GM23338 (cell line): ENCODE measurements at regions not wholly inside any gene's neighbourhood (a gene's known extent, or its start where the extent isn't known, plus 50 kb on each side); places are given as distances from the start of the nearest gene placed in this dataset.

Source experiments
- ATAC-seq: fragments of 200-7000 bp; cut with Tn5 transposase; 3 replicates; pipeline ENCODE4 v1.9.1; 2020
- DNase-seq: peaks from one replicate; pipeline ENCODE4 v3.0.0-alpha.2; 2015; ENCODE audit warnings: low spot score
- H2AFZ ChIP-seq: fragments of 200-600 bp; sonication (generic); 2 replicates; pipeline ENCODE4 v1.8.0; 2016; ENCODE audit warnings: antibody characterized with exemption, mild to moderate bottlenecking, moderate library complexity
- H3F3A ChIP-seq: fragments of 200-600 bp; sonication (generic); replicated peaks from 2 replicates; pipeline ENCODE4 v1.8.0; 2017; ENCODE audit warnings: antibody characterized with exemption, mixed run types, low read depth
- H3K27ac ChIP-seq: fragments of 200-600 bp; sonication (generic); 2 replicates; pipeline ENCODE4 v1.6.1; 2016; ENCODE audit warnings: low read depth
- H3K27me3 ChIP-seq: fragments of 200-600 bp; sonication (generic); 2 replicates; pipeline ENCODE4 v1.8.0; 2016; ENCODE audit warnings: mild to moderate bottlenecking, mixed run types, moderate library complexity; ENCODE audit not compliant: insufficient read depth
- H3K36me3 ChIP-seq: fragments of 200-600 bp; sonication (generic); 2 replicates; pipeline ENCODE4 v1.8.0; 2016; ENCODE audit warnings: mild to moderate bottlenecking; ENCODE audit not compliant: insufficient read depth
- H3K4me1 ChIP-seq: fragments of 200-600 bp; sonication (generic); 2 replicates; pipeline ENCODE4 v1.8.0; 2016; ENCODE audit warnings: mild to moderate bottlenecking, moderate library complexity; ENCODE audit not compliant: insufficient read depth
- H3K4me2 ChIP-seq: fragments of 200-600 bp; sonication (generic); 2 replicates; pipeline ENCODE4 v1.7.1; 2017; ENCODE audit warnings: mixed run types
- H3K4me3 ChIP-seq: fragments of 200-600 bp; sonication (generic); 2 replicates; pipeline ENCODE4 v1.6.1; 2016; ENCODE audit warnings: mixed run types
- H3K79me2 ChIP-seq: fragments of 200-600 bp; sonication (generic); replicated peaks from 2 replicates; pipeline ENCODE4 v1.8.0; 2017; ENCODE audit warnings: mild to moderate bottlenecking; ENCODE audit not compliant: insufficient read depth
- H3K9me2 ChIP-seq: fragments of 200-600 bp; sonication (generic); 2 replicates; pipeline ENCODE4 v1.8.0; 2017; ENCODE audit not compliant: insufficient read depth
- H4K20me1 ChIP-seq: fragments of 200-600 bp; sonication (generic); replicated peaks from 2 replicates; pipeline ENCODE4 v1.8.0; 2017; ENCODE audit warnings: mild to moderate bottlenecking; ENCODE audit not compliant: insufficient read depth
- H3K27ac Mint-ChIP-seq: 2 replicates; pipeline ENCODE4 v1.8.0; 2020; ENCODE audit warnings: inconsistent platforms, mild to moderate bottlenecking, moderate library complexity, mixed read lengths
- H3K27me3 Mint-ChIP-seq: 3 replicates; pipeline ENCODE4 v1.8.0; 2022; ENCODE audit warnings: low read depth, mild to moderate bottlenecking, moderate library complexity, mixed read lengths, inconsistent platforms; ENCODE audit not compliant: insufficient read depth, poor library complexity
- H3K36me3 Mint-ChIP-seq: 3 replicates; pipeline ENCODE4 v1.8.0; 2021; ENCODE audit warnings: low read depth, mild to moderate bottlenecking, inconsistent platforms, moderate library complexity, mixed read lengths
- H3K4me1 Mint-ChIP-seq: 3 replicates; pipeline ENCODE4 v1.8.0; 2020; ENCODE audit warnings: mild to moderate bottlenecking, inconsistent platforms, mixed read lengths
- H3K4me3 Mint-ChIP-seq: 3 replicates; pipeline ENCODE4 v1.8.0; 2021; ENCODE audit warnings: moderate library complexity, mild to moderate bottlenecking, inconsistent platforms, mixed read lengths
- H3K9me3 Mint-ChIP-seq: 3 replicates; pipeline ENCODE4 v1.8.0; 2020; ENCODE audit warnings: moderate library complexity, mild to moderate bottlenecking, inconsistent platforms, mixed read lengths
- CREB1 ChIP-seq: fragments of 250-450 bp; sonication (Bioruptor Pico); IDR thresholded peaks from 2 replicates; pipeline ENCODE4 v1.5.0; 2020; ENCODE audit warnings: low read depth, mild to moderate bottlenecking, moderate library complexity
- ETS1 ChIP-seq: IDR thresholded peaks from 2 replicates; pipeline ENCODE4 v1.6.1; 2016; ENCODE audit warnings: antibody characterized with exemption
- EZH2 ChIP-seq: fragments of 200-600 bp; sonication (generic); IDR thresholded peaks from one replicate; pipeline ENCODE4 v1.8.0; 2017; ENCODE audit warnings: antibody characterized with exemption, mild to moderate bottlenecking, low read depth; ENCODE audit not compliant: unreplicated experiment
- EZH2phosphoT487 ChIP-seq: fragments of 200-600 bp; sonication (generic); IDR thresholded peaks from one replicate; pipeline ENCODE4 v1.8.1; 2018; ENCODE audit warnings: antibody characterized with exemption; ENCODE audit not compliant: unreplicated experiment
- JUNB ChIP-seq: IDR thresholded peaks from one replicate; pipeline ENCODE4 v1.6.1; 2016; ENCODE audit warnings: antibody characterized with exemption; ENCODE audit not compliant: unreplicated experiment
- NANOG ChIP-seq: IDR thresholded peaks from 2 replicates; pipeline ENCODE4 v1.6.1; 2016; ENCODE audit warnings: antibody characterized with exemption, borderline replicate concordance
- POLR2AphosphoS5 ChIP-seq: IDR thresholded peaks from 2 replicates; pipeline ENCODE4 v1.6.1; 2016; ENCODE audit warnings: antibody characterized with exemption, low read depth
- REST ChIP-seq: IDR thresholded peaks from one replicate; pipeline ENCODE4 v1.6.1; 2018; ENCODE audit warnings: antibody characterized with exemption; ENCODE audit not compliant: unreplicated experiment
- STAT1 ChIP-seq: IDR thresholded peaks from one replicate; pipeline ENCODE4 v1.6.1; 2016; ENCODE audit warnings: antibody characterized with exemption; ENCODE audit not compliant: unreplicated experiment
- ZNF114 ChIP-seq: fragments of 250-450 bp; sonication (Bioruptor Pico); IDR thresholded peaks from 2 replicates; pipeline ENCODE4 v1.5.0; 2020; ENCODE audit warnings: mild to moderate bottlenecking, moderate library complexity
- ZNF331 ChIP-seq: fragments of 250-450 bp; sonication (Bioruptor Pico); IDR thresholded peaks from 2 replicates; pipeline ENCODE4 v1.5.0; 2020; ENCODE audit warnings: low read depth, mild to moderate bottlenecking, moderate library complexity
- TF ChIP-seq, protein P1 (sequence below): fragments of 250-450 bp; sonication (Bioruptor Pico); IDR thresholded peaks from 2 replicates; pipeline ENCODE4 v1.5.0; 2020; ENCODE audit warnings: mild to moderate bottlenecking, moderate library complexity
- TF ChIP-seq, protein P2 (sequence below), 2 experiments: fragments of 200-600 bp in 1 of 2; sonication (generic) in 1 of 2; conservative IDR thresholded peaks; 2 replicates each; pipeline versions ENCODE4 v1.5.1 to v1.6.1; 2016 to 2017; ENCODE audit warnings: antibody characterized with exemption in 2 of 2, low read depth in 2 of 2, mild to moderate bottlenecking in 2 of 2, moderate library complexity in 1 of 2

GRCh38 chr16:79691007-79691406 lies 90.5 kb upstream of the MAF start:
- no peaks in the 10 kb centered on the region for H3K36me3 ChIP-seq
- no peak overlapping the region for H3K4me3 Mint-ChIP-seq
- no peaks in the 10 kb centered on the region for H3K9me2 ChIP-seq
- no peaks in the 10 kb centered on the region for H3K4me1 Mint-ChIP-seq
- no peaks in the 10 kb centered on the region for H4K20me1 ChIP-seq
- no peak overlapping the region for H3K27ac Mint-ChIP-seq
- no peaks in the 10 kb centered on the region for H3K79me2 ChIP-seq
- no peaks in the 10 kb centered on the region for H3K27me3 Mint-ChIP-seq
- peaks cover 11% of the 10 kb centered on the region; the same call in 2 of the 3 replicates for H3K9me3 Mint-ChIP-seq
- H3K4me3 ChIP-seq = no peak overlapping the region
- H3K36me3 Mint-ChIP-seq = no peaks in the 10 kb centered on the region; the same call in 2 of the 3 replicates
- H2AFZ ChIP-seq = no peak overlapping the region
- no peak for ATAC-seq
- no peak overlapping the region for H3K4me2 ChIP-seq
- H3K27ac ChIP-seq = no peak overlapping the region
- no peak for TF ChIP-seq ZNF114 (CRISPR knock-in tag)
- TF ChIP-seq POLR2AphosphoS5 = no peak
- TF ChIP-seq, protein P1, sequence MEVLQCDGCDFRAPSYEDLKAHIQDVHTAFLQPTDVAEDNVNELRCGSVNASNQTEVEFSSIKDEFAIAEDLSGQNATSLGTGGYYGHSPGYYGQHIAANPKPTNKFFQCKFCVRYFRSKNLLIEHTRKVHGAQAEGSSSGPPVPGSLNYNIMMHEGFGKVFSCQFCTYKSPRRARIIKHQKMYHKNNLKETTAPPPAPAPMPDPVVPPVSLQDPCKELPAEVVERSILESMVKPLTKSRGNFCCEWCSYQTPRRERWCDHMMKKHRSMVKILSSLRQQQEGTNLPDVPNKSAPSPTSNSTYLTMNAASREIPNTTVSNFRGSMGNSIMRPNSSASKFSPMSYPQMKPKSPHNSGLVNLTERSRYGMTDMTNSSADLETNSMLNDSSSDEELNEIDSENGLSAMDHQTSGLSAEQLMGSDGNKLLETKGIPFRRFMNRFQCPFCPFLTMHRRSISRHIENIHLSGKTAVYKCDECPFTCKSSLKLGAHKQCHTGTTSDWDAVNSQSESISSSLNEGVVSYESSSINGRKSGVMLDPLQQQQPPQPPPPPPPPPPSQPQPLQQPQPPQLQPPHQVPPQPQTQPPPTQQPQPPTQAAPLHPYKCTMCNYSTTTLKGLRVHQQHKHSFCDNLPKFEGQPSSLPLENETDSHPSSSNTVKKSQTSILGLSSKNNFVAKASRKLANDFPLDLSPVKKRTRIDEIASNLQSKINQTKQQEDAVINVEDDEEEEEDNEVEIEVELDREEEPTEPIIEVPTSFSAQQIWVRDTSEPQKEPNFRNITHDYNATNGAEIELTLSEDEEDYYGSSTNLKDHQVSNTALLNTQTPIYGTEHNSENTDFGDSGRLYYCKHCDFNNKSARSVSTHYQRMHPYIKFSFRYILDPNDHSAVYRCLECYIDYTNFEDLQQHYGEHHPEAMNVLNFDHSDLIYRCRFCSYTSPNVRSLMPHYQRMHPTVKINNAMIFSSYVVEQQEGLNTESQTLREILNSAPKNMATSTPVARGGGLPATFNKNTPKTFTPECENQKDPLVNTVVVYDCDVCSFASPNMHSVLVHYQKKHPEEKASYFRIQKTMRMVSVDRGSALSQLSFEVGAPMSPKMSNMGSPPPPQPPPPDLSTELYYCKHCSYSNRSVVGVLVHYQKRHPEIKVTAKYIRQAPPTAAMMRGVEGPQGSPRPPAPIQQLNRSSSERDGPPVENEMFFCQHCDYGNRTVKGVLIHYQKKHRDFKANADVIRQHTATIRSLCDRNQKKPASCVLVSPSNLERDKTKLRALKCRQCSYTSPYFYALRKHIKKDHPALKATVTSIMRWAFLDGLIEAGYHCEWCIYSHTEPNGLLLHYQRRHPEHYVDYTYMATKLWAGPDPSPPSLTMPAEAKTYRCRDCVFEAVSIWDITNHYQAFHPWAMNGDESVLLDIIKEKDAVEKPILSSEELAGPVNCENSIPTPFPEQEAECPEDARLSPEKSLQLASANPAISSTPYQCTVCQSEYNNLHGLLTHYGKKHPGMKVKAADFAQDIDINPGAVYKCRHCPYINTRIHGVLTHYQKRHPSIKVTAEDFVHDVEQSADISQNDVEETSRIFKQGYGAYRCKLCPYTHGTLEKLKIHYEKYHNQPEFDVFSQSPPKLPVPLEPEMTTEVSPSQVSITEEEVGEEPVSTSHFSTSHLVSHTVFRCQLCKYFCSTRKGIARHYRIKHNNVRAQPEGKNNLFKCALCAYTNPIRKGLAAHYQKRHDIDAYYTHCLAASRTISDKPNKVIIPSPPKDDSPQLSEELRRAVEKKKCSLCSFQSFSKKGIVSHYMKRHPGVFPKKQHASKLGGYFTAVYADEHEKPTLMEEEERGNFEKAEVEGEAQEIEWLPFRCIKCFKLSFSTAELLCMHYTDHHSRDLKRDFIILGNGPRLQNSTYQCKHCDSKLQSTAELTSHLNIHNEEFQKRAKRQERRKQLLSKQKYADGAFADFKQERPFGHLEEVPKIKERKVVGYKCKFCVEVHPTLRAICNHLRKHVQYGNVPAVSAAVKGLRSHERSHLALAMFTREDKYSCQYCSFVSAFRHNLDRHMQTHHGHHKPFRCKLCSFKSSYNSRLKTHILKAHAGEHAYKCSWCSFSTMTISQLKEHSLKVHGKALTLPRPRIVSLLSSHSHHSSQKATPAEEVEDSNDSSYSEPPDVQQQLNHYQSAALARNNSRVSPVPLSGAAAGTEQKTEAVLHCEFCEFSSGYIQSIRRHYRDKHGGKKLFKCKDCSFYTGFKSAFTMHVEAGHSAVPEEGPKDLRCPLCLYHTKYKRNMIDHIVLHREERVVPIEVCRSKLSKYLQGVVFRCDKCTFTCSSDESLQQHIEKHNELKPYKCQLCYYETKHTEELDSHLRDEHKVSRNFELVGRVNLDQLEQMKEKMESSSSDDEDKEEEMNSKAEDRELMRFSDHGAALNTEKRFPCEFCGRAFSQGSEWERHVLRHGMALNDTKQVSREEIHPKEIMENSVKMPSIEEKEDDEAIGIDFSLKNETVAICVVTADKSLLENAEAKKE (CRISPR knock-in tag) = no peak
- TF ChIP-seq ETS1 = no peak
- TF ChIP-seq NANOG = no peak
- no peak for TF ChIP-seq EZH2phosphoT487
- TF ChIP-seq REST = no peak
- TF ChIP-seq EZH2 = no peak
- no peak for TF ChIP-seq CREB1 (CRISPR knock-in tag)
- TF ChIP-seq JUNB = no peak
- no peak for TF ChIP-seq STAT1
- TF ChIP-seq, protein P2, sequence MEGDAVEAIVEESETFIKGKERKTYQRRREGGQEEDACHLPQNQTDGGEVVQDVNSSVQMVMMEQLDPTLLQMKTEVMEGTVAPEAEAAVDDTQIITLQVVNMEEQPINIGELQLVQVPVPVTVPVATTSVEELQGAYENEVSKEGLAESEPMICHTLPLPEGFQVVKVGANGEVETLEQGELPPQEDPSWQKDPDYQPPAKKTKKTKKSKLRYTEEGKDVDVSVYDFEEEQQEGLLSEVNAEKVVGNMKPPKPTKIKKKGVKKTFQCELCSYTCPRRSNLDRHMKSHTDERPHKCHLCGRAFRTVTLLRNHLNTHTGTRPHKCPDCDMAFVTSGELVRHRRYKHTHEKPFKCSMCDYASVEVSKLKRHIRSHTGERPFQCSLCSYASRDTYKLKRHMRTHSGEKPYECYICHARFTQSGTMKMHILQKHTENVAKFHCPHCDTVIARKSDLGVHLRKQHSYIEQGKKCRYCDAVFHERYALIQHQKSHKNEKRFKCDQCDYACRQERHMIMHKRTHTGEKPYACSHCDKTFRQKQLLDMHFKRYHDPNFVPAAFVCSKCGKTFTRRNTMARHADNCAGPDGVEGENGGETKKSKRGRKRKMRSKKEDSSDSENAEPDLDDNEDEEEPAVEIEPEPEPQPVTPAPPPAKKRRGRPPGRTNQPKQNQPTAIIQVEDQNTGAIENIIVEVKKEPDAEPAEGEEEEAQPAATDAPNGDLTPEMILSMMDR (conservative IDR thresholded peaks at IDR 0.05; ENCODE audit: low read depth in 2 of 2) = no peak
- no peak for TF ChIP-seq ZNF331
- no peaks in the 10 kb centered on the region for H3K27me3 ChIP-seq
- no peak for DNase-seq
- no peaks in the 10 kb centered on the region for H3F3A ChIP-seq
- no peaks in the 10 kb centered on the region for H3K4me1 ChIP-seq
